MG63 (cell line): ENCODE measurements at regions not wholly inside any gene's neighbourhood (a gene's known extent, or its start where the extent isn't known, plus 50 kb on each side); places are given as distances from the start of the nearest gene placed in this dataset.
"Not testable (repeated sequence)": the region's sequence is repeated elsewhere in the genome, so short reads cannot be mapped to it uniquely, and the experiment has no call there.

ENCODE experiments used
- DNase-seq: peaks from one replicate; pipeline ENCODE4 v3.0.0-alpha.2; 2020
- H3K27me3 ChIP-seq: fragments of 250-450 bp; sonication (Bioruptor Pico); 2 replicates; pipeline ENCODE4 v1.5.1; 2020; ENCODE audit warnings: mild to moderate bottlenecking, moderate library complexity
- H3K36me3 ChIP-seq: fragments of 250-450 bp; sonication (Bioruptor Pico); 2 replicates; pipeline ENCODE4 v1.5.1; 2020; ENCODE audit warnings: mild to moderate bottlenecking, moderate library complexity
- H3K4me3 ChIP-seq: fragments of 250-450 bp; sonication (Bioruptor Pico); 2 replicates; pipeline ENCODE4 v1.5.1; 2020; ENCODE audit warnings: mild to moderate bottlenecking, moderate library complexity
- H3K9me3 ChIP-seq: fragments of 250-450 bp; sonication (Bioruptor Pico); 2 replicates; pipeline ENCODE4 v1.5.1; 2020; ENCODE audit warnings: mild to moderate bottlenecking, moderate library complexity

DNA sequence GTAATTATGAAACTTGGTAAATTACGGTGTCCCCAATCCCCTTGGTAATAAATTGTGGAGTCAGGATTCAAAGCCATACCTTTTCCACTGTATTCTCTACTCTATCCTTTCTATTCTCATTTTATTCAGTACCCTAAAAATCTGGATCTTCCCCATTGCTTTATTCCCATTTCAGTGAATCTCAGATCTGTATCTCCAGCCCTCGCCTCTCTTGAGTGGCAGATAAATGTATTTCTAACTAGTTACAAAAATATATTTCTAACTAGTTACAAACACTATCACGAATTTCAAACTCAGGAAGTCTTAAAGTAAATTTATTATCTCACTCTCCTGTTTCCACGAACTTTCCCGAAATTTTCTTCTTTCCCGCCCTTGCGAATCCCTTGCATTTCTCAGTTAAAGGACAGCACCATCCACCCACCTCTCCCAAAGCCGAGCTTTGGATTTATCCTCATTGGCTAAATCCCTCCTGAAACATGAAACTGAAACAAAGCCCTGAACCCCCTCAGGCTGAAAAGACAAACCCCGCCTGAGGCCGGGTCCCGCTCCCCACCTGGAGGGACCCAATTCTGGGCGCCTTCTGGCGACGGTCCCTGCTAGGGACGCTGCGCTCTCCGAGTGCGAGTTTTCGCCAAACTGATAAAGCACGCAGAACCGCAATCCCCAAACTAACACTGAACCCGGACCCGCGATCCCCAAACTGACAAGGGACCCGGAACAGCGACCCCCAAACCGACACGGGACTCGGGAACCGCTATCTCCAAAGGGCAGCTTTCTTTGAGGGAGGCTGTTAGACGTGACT lies 164.3 kb upstream of the PABPC3 start:
- Histone ChIP-seq H3K27me3 (peaks cover 2% of the 10 kb centered on the region; the same call in 1 of the 2 replicates), H3K9me3 (no peaks in the 10 kb centered on the region), H3K36me3 (no peaks in the 10 kb centered on the region), H3K4me3 (peak overlapping the region; percentile 31)
- DNase-seq = no peak

DNA sequence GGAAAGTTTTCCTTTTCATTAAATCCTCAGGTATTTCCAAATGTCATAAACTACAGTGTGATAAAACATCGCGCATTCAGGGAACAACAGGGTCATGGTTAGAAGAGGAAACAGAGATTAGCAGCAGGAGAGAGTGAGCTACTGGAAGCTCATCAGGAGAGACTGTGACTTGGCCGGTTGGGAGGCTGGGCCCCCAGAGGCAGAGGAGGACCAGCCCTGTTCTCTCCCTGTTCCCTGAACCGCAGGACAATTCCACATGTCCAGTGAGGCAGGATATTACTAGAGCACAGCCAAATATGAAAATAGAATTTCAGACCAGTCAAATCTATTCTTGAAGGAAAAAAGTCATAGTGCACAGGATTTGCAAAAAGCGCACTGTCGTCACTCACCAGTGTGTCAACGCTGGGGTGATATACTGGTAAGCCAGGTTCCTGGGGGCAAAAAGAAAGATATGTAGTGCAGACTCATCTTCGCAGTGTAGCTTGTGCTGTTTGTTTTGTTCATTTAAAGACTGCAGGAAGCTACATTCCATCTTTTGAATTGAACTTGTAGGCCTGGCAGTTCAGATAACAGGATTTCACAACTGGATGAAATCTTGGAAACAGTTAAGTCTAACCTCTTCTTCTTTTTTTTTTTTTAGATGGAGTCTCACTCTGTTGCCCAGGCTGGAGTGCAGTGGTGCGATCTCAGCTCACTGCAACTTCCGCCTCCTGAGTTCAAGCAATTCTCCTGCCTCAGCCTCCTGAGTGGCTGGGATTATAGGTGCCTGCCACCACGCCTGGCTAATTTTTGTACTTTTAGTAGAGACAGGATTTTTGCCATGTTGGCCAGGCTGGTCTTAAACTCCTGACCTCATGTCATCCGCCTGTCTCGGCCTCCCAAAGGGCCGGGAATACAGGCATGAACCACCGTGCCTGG lies 162.6 kb upstream of the PABPC3 start:
- H3K4me3 ChIP-seq, H3K9me3 ChIP-seq, H3K27me3 ChIP-seq, DNase-seq, H3K36me3 ChIP-seq: not testable (repeated sequence)

DNA sequence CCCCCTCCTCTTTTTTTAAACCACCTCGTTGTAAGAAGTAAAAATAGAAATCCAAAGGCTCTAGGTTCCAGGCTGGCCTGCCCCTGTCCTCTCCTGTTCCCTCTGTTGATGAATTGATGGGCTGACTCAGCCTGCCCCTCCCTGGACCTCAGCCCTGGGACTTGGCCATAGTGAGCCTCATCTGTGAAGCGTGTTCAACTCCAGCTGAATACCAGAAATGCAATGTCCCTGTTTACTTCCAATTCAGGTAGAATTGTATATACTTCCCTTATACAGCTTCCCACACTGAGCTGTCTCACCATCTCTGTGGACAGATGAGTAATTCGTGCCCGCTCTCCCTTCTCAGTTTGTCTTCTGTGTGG lies 161.9 kb upstream of the PABPC3 start:
- not testable (repeated sequence) for H3K4me3 ChIP-seq, H3K36me3 ChIP-seq, H3K27me3 ChIP-seq, H3K9me3 ChIP-seq
- peak; percentile 59 for DNase-seq

DNA sequence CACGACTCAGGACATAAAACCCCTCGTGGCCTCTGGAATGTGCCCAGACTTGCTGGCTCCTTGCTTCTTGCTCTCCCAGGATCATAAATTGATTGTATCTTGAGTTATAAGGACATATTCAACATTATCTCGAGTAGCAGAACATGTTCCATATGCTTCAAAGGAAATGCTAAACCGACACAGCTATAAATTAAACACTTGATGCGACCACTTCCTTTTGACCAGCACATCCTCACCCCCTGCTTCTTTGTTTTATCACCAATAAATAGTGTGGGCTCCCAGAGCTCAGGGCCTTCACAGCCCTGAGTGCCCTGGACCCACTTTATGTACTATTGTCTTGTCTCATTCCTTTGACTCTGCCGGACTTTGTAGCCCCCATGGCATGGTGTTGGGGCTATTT lies 157.0 kb upstream of the PABPC3 start:
- Histone ChIP-seq H3K9me3 (no peaks in the 10 kb centered on the region), H3K36me3 (no peaks in the 10 kb centered on the region), H3K4me3 (no peak overlapping the region), H3K27me3 (no peaks in the 10 kb centered on the region)
- no peak for DNase-seq

DNA sequence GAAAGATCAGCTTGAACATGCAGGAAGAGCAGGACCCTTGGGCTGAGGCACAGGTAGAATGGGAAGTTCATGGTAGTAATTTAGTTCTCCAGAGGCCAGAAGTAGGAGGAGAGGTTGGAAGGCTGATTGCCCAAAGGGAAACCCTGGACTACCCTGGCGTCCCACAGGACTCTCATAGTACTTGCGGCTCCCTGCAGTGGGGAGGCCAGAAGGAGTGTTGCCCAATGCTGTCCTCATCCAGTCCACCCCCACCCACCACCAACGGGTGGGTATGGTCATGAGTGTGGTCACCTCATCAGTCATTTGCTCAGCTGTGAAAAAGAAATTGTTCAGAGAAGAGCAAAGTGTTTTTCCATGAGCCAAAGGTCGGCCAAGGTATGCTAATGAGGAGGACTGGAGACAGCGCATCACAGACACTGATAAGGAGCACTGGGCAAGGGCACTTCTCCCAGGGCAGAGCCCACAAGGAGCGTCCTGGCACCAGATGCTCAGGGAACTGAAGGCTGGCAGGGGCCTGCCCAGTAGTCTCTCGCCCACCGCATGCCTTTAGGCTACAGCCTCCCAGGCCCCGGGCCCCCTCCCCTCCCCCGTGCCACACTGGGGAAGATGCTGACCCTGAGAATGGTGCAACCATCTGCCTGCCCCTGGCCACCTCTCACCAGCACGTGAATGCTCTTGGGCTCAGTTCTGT lies 154.8 kb upstream of the PABPC3 start:
- H3K9me3 ChIP-seq, H3K27me3 ChIP-seq, DNase-seq, H3K36me3 ChIP-seq, H3K4me3 ChIP-seq: not testable (repeated sequence)

DNA sequence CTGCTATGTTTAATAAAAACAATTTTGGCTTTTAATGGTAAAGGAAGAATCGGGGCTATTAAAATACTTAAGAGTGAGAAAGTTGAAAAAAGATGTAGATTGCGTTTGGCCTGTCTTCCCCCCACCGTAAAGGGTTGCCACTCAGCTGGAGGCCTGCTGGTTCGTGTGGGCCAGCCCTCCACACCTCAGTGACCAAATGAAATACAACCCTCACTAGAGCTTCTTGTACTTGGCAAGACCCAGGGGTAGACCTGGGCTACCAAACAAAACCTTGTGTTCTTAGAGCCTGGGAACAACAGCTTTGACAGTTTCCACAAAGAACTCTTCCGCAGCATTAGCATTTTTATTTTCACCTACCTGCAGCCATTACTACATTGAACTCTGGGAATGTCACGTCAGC lies 152.8 kb upstream of the PABPC3 start:
- H3K36me3 ChIP-seq = no peaks in the 10 kb centered on the region
- DNase-seq = no peak

DNA sequence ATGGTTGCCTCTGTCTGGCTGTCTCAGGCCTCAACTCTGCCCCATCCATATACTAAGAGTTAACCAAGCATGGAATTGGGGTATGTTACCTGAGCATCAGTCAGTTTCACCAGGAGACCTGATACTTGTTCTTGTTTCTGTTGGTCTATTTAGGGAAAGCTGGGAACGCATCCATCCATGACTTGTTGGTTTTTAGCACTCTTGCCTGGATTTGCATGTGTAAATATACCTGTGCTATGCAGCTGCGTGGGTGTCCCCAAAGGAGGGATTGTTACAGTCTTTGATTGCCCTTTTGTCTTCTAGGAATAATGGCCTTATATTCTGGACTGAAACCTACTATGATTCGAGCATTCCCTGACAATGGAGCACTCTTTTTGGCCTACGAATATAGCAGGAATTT lies 151.9 kb upstream of the PABPC3 start:
- not testable (repeated sequence) for DNase-seq, H3K36me3 ChIP-seq, H3K4me3 ChIP-seq, H3K9me3 ChIP-seq, H3K27me3 ChIP-seq

More for the DNA sequence above, 152.8 kb upstream of the PABPC3 start:
- Histone ChIP-seq H3K27me3 (no peaks in the 10 kb centered on the region), H3K4me3 (no peak overlapping the region), H3K9me3 (no peaks in the 10 kb centered on the region)

DNA sequence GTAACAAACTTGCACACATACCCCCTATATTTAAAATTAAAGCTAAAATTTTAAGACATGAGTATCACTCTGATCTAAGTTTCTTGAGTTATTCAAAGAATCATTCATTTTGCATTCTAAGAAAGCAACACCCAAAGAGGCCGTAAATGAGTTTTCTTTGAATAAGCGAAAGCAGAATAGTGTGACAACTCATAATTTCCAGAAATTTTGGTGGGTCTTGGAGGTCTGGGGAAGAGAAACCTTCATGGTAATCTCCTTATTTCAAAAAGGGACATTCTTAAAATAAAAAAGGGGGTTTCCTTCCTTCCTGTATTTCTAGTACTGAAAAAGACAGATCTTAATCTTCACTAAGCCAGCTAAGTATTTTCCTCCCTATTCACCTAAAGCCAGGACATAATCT lies 147.0 kb upstream of the PABPC3 start:
- H3K27me3 ChIP-seq = not testable (repeated sequence)

DNA sequence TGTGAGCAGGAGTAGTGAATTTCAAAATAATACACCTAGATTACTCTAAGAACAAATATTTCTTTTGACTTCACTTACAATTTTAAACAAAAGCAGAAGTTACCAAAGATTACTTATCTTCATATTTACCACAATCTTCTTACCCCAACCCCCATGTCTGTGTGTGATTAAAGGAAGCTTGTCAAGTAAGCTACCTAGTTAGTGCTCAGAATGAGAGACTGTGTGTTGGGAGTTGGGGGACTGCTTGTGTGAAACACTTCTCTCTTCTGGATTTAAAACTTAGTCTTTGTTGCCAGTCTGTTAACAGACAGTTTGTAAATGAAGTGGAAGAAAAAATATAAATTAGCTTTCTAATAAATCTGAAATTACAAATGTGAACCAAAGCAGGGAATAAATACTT lies 145.3 kb upstream of the PABPC3 start:
- not testable (repeated sequence) for H3K27me3 ChIP-seq, H3K4me3 ChIP-seq, H3K9me3 ChIP-seq, H3K36me3 ChIP-seq, DNase-seq

More for the DNA sequence above, 147.0 kb upstream of the PABPC3 start:
- H3K36me3 ChIP-seq, H3K9me3 ChIP-seq, H3K4me3 ChIP-seq, DNase-seq: not testable (repeated sequence)

DNA sequence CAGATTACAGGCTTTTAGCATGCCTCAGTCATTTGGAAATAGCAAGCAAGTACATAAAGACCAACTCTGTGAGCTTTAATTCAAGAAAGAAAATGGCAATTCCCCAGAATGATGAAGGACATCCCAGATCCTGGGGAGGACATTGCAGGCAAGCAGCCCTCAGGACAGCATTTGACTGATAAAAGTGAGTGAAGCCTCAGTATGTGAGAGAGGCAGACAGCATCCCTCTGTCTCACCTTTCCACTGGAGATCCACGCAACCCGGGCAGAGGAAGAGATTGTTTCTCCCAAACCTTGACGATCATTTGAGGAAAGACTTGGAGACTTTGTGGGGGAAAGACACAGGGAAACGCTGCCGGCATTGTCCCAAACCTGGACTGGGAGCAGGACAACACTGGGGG lies 128.0 kb upstream of the PABPC3 start:
- not testable (repeated sequence) for DNase-seq
- peak overlapping the region; percentile 46 for H3K4me3 ChIP-seq

DNA sequence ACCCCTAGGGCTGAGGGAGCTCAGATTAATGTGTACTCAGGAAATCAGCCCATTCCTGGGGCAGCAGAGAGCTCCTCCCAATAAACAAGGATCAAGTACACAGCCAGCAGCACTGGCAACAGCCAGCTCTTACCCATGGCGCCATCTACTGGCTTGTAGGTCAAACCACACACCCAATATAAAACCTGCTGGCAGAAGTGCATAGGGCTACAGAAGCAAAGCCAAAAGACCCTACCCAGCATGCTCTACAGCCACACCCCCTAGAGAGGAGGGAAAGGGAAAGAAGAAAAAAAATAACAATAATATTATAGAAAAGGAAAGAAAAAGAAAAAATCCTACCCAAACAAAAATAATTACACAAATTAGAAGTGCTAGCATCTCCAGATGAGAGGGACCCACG lies 127.5 kb upstream of the PABPC3 start:
- H3K9me3 ChIP-seq, H3K36me3 ChIP-seq, H3K27me3 ChIP-seq: not testable (repeated sequence)
- DNase-seq = peak; percentile 27
- H3K4me3 ChIP-seq = peak overlapping the region; percentile 46

More for the DNA sequence above, 128.0 kb upstream of the PABPC3 start:
- H3K27me3 ChIP-seq, H3K9me3 ChIP-seq, H3K36me3 ChIP-seq: not testable (repeated sequence)

DNA sequence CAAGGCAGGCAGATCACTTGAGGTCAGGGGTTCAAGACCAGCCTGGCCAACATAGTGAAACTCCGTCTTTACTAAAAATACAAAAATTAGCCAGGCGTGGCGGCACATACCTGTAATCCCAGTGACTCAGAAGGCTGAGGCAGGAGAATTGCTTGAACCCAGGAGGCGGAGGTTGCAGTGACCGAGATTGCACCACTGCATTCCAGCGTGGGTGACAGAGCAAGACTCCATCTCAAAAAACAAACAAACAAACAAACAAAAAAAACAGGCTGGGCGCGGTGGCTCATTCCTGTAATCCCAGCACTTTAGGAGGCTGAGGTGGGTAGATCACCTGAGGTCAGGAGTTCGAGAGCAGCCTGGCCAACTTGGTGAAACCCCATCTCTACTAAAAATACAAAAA lies 122.8 kb upstream of the PABPC3 start:
- H3K9me3 ChIP-seq, H3K4me3 ChIP-seq, H3K36me3 ChIP-seq, DNase-seq, H3K27me3 ChIP-seq: not testable (repeated sequence)

DNA sequence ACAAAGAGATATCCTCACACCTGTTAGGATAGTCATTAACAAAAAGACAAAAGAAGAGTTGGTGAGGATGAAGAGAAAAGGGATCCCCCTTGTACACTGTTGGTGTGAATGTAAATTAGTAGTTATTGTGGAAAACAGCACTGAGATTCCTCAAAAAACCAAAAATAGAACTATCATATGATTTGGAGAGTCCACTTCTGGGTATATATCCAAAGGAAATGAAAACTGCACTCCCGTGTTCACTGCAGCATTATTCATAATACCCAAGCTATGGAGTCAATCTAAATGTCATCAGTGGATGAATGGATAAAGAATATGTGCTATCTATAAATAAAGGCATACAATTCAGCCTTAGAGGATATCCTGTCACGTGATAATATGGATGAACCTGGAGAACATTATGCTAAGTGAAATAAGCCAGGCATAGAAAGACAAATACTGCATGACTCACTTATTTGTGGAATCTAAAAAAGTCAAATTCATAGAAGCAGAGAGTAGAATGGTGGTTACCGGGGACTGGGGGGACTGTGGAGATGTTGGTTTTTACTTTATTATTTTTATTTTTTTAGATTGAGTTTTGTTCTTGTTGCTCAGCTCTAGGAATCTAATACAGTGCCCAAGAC lies 114.6 kb upstream of the PABPC3 start:
- H3K9me3 ChIP-seq, DNase-seq, H3K27me3 ChIP-seq, H3K36me3 ChIP-seq, H3K4me3 ChIP-seq: not testable (repeated sequence)

DNA sequence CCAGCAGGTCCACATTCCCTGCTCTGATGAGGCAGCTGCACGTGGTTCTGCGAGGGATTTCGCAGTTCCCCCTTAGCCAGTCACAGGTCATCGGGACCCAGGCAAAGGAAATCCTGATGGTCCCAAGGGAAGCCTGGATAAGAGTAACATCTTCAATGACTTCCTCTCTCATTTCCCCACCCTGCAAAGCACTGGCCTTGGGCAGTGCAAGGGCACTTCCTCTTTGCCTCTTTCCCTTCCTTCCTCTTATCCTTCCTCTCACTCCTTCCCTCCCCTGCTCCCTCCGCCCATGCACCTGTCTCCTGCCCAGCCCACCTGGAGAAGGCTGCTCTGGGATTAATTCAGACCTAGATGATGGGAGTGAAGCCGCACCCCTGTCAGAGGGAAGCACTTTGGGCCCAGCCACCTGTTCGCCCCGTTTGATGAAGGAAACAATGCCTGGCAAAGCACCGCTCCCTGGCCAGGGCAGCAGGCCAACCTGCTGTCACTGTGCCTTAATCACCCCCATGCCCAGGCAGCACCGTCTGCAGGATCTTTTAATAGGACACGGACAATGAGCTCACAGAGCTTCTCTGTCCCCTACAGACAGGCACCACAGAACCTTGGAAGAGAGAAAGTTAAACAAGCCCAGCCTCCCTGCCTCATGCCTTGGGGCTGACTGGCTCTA lies 113.5 kb upstream of the PABPC3 start:
- H3K36me3 ChIP-seq = no peaks in the 10 kb centered on the region
- DNase-seq = no peak

DNA sequence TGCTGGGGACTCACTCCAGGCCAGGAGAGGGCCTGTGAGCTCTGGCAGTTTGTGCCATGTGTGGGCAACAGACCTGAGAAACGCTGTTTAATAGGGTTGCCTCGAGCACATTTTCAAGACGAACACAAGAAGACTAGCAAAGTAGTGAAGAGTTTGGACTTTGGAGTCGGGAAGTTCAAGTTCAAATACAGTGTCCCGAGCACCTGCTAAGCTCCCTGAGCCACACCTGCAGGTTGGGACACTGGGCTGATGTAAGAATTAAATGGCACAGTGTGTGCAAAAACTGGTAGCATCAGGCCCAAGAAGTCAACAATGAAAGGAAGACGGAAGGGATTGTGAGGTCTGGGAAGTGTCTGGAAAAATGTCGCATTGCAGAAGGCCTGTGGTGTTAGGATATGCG lies 112.8 kb upstream of the PABPC3 start:
- H3K4me3 ChIP-seq = no peak overlapping the region
- H3K9me3 ChIP-seq = no peaks in the 10 kb centered on the region
- H3K36me3 ChIP-seq = no peaks in the 10 kb centered on the region
- no peak for DNase-seq
- H3K27me3 ChIP-seq = no peaks in the 10 kb centered on the region; the same call in 1 of the 2 replicates

More for the DNA sequence above, 113.5 kb upstream of the PABPC3 start:
- H3K9me3 ChIP-seq = no peaks in the 10 kb centered on the region
- no peaks in the 10 kb centered on the region; the same call in 1 of the 2 replicates for H3K27me3 ChIP-seq
- H3K4me3 ChIP-seq = no peak overlapping the region

DNA sequence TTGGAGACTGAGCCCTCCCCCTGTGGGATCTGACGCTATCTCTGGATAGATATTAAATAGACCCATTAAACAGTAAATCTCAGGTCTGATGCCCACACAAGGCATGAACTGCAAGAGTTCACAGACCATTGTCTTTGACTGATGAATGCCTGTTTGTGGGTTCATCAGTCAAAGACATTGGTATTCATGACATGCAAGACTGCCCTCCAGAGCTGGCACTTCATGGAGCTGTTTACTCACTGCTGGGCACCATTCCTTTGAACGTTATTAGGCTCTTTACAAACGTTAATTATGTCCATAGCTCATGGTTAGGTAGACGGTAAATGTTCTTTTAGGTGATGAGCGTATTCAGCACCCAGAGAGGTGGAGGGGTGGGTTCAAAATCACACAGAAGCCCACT lies 111.8 kb upstream of the PABPC3 start:
- H3K27me3 ChIP-seq = no peaks in the 10 kb centered on the region; the same call in 1 of the 2 replicates
- no peaks in the 10 kb centered on the region for H3K9me3 ChIP-seq
- no peak for DNase-seq
- no peaks in the 10 kb centered on the region for H3K36me3 ChIP-seq
- H3K4me3 ChIP-seq = no peak overlapping the region
